HG03095 (cell line): ENCODE measurements at regions not wholly inside any gene's neighbourhood (a gene's known extent, or its start where the extent isn't known, plus 50 kb on each side); places are given as distances from the start of the nearest gene placed in this dataset.

Source experiments
- ATAC-seq: cut with Tn5 transposase; IDR thresholded peaks from one replicate; pipeline ENCODE4 v1.9.1; 2021; ENCODE audit warnings: moderate library complexity; ENCODE audit not compliant: unreplicated experiment

GRCh38 chr2:3065928-3066327 lies 311.7 kb downstream of the EIPR1 start:
- no peak for ATAC-seq

- no peak for ATAC-seq
Measured at GRCh38 chr2:3062476-3063260, 314.9 kb downstream of the EIPR1 start.

- ATAC-seq = no peak
Measured at GRCh38 chr2:3060049-3060448, 317.6 kb downstream of the EIPR1 start.

- ATAC-seq = no peak
Measured at GRCh38 chr2:3059141-3059925, 318.3 kb downstream of the EIPR1 start.

- ATAC-seq = no peak
Measured at GRCh38 chr2:3054066-3054465, 323.6 kb downstream of the EIPR1 start.

- ATAC-seq = no peak
Measured at GRCh38 chr2:3051266-3051665, 326.4 kb downstream of the EIPR1 start.

- no peak for ATAC-seq
Measured at GRCh38 chr2:3046170-3046865, 331.3 kb downstream of the EIPR1 start.

GRCh38 chr2:3045318-3045921 lies 332.2 kb downstream of the EIPR1 start:
- no peak for ATAC-seq

GRCh38 chr2:3044587-3045317 lies 332.9 kb downstream of the EIPR1 start:
- ATAC-seq = no peak

GRCh38 chr2:3043726-3044125 lies 333.9 kb downstream of the EIPR1 start:
- no peak for ATAC-seq

GRCh38 chr2:3042601-3043585 lies 334.7 kb downstream of the EIPR1 start:
- no peak for ATAC-seq

- no peak for ATAC-seq
Measured at GRCh38 chr2:3041841-3042600, 335.6 kb downstream of the EIPR1 start.

GRCh38 chr2:3041246-3041645 lies 336.4 kb downstream of the EIPR1 start:
- no peak for ATAC-seq

GRCh38 chr2:3040496-3041140 lies 337.0 kb downstream of the EIPR1 start:
- ATAC-seq = no peak

GRCh38 chr2:3040066-3040428 lies 337.6 kb downstream of the EIPR1 start:
- no peak for ATAC-seq

- no peak for ATAC-seq
Measured at GRCh38 chr2:3039188-3040065, 338.2 kb downstream of the EIPR1 start.

GRCh38 chr2:3038636-3039035 lies 339.0 kb downstream of the EIPR1 start:
- ATAC-seq = no peak
